Activated T-cell treated with anti-CD3 and anti-CD28 coated beads for 48 hours (primary cell): ENCODE measurements at regions not wholly inside any gene's neighbourhood (a gene's known extent, or its start where the extent isn't known, plus 50 kb on each side); places are given as distances from the start of the nearest gene placed in this dataset.

Source experiments
- DNase-seq: peaks from one replicate; pipeline ENCODE4 v3.0.0-alpha.2; 2020; ENCODE audit warnings: low read depth

DNA sequence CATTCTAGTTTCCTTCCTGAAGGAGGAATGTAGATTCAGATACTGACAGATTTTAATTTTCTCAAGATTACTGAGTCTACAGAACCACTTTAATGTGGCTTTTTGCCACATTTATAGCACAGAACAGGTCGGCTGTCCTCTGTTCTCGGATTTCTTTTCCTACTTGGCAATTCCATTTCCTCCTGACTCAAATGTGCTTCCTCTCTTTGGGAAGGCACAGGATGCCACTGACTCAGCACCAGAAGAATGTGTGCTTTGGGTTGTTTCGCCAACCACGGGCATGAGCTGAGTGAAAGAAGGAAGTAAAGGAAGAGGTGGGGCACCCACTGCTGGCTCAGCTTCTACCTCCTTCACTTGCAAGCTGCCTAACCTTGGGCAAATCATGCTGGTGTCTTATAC is 970.6 kb upstream of the ACVR2A start:
- DNase-seq, result no peak

DNA sequence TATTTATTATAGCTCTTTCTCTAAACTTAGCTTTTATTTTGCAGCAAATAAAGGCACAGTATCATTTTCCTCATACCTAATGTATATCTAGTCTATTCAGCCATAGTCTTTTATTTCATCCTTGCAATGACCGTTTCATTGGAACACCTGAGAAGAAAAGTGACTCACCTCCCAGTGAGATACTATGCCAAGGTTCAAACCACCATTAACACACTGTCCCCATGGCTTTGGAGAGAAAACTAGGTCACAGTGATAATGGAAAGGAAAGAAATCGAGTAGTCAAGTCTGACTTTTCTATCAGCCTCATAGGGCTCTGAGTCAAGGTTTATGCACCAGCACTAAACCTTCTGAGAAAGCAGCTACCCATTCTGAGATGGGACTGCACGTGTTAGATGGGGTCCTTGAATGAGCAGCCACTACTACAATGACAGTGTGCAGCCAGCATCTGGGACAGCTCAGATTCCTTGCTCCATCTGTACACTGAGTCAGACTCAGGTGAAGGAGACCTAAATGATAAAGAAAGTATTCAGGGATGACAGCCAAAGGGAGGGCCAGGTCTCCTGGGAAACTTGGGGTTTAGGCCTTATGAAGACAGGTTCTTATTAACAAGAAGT is 971.1 kb upstream of the ACVR2A start:
- no peak for DNase-seq

DNA sequence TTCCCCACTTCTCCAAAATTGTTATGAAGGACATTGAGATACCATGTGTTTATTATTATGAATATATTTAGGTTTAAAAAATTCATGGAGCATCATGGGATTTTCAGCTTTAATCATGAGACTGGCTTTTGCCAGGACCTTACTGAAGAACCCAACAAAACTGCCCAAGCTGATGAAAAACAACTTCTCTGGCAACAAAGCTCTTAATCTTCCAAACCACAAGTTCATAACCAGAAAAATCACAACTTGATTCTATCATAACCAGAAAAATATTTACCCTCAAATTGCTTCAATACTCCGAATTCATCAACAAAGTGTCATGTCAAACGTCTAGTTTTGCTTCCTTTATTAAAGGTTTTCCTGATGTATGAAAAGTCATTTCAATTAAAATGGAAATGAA is 971.8 kb upstream of the ACVR2A start:
- no peak for DNase-seq

DNA sequence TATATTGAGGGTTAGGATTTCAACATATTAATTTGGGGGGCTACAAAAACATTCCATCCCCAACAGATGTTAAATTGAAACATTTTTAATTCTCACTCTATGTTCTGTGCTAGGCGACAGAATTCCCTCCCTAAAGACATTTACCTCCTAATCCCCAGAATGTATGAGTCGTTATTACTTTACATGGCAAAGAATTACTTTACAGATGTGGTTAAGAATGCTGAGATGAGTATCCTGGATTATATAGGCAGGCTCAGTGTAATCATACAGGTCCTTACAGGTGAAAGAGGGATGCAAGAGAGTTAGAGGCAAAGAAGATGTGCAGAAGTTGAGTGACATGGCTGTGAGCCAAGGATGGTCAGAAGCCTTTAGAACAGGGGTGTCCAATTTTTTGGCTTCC is 974.1 kb upstream of the ACVR2A start:
- DNase-seq, result no peak

DNA sequence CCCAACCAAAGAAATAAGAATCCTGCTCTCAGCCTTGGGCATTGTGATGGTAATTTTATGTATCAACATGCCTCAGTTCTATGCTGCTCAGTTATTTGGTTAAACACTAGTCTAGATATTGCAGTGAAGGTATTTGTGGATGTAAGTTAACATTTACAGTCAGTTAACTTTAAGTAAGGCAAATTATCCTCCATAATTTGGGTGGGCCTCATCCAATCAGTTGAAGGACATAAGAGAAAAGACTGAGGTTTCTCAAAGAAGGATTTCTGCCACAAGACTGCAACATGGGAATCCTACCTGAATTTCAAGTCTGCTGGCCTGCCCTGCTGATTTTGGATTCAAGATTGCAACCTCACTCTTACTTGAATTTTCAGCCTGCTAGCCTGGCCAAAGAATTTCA is 975.5 kb upstream of the ACVR2A start:
- no peak for DNase-seq

DNA sequence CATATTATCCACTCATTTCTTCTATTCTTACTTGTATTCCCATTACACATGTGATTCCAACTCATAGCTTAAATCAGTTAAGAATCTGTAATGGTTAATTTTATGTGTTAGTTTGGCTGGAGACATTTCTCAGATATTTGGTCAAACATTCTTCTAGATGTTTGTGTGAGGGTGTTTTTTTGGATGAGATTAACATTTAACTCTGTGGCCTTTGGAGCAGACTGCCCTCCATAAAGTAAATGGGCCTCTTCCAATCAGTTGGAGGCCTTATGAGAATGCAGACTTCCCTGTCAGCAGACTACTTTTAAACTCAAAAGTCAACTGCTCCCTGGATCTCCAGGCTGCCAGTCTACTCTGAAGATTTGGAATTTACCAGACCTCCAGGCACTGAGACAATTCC is 976.8 kb upstream of the ACVR2A start:
- no peak for DNase-seq

DNA sequence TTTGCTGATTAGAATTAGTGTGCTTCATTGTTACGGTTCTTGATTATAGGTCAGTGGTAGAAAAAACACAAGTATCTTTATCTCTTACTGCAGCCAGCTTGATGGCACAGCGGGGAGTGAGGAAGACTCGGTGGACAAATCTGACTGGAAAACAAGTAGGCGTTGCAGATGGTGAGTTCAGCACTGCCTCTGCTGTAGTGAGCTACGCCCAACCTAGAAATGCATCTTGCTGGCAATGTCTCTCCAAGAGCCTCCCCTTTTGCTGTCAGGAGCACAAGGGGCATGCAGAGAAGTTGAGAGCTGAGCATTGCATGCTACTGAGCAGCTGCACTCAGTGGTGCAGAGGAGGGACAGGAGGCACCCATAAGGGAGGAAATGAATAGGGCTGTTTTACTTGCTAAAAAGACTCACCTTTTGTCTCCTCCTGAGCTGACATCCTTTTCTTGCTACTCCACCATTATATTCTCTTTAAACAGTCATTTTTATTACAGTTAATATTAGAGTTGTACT is 977.3 kb upstream of the ACVR2A start:
- DNase-seq, result no peak

DNA sequence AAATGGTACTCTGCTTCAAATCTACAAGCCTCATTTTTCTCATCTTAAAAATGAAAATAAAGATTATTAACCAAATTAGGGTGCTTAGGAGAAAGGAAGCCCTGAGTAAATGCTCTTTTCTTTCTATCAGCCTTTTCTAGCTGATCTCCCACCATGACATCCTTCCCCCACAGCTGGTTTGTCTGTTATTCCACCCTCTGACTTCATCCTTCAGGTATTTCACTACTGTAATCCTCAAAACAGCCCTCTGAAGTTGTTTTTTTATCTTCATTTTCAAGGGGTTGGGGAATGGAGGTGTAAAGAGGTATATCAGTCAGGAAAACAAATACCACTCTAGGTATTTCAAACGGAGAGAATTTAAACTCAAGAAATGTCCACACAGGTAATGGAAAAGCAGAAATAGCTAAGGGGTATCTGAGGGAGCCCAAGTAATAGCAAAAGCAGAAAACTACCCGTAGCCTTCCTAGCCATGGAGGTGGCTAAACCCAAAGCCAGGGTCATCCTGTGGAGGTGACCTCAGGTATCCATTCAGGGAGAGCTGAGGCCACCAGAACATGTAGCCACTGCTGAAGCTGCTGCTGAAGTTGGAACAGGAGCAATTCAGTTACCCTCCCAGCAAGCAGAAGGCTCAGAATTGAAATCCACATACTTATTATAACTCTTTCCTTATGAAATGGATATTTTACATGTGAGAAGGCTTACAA is 990.9 kb upstream of the ACVR2A start:
- no peak for DNase-seq

DNA sequence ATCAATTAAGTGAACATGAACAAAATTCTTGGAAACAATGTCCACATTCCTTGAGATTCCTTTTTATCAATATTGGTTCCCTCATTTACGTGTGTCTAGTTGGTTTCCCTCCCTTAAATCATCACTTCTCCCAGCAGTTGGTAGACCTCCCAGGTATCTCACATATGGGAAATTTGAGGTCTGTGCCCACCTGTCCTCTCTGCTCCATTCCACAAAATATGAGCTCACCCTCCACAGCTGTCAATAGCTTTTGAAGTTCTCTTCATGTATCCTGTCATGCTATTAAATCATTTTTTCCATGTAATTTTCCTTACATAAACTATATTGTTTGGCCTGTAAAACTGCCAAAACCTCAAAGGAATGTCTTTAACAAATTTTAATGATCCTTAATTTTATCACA is 992.2 kb upstream of the ACVR2A start:
- DNase-seq, result no peak

DNA sequence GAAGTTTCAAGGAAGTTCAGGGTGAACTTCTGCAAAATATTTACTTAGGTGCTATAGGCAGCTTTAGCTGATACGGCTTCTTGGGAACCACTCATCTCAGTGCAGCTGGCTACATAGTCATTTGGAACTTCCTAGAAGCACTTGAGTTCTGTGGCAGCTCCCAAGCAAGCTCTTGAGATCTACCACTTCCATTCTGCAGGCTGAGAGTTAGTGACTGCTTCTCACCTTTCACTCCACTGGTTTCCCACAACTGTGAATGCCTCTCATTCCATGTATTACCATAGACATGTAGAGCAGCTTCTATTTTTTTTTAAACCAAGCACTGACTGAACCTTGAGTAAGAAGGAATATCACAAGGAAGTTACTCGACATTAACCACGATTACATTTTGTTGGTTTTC is 994.1 kb upstream of the ACVR2A start:
- DNase-seq, result no peak

DNA sequence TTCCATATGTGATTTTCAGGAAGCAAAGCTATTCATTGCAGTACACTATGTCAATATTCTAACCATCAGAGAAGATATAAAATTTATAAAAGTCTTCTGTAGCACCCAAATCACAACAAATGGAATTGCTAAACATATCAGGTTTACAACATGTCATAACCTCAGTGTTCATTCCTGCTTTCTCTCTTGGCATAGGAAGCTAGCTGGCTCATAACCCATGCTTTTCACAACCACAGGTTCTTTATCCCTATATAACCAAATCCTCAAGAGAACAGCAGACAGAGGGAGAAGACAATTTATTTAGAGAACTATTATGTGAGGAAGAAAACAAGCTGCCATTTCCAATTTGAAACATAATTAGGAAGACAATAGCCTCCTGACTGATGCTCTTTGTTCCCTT is 997.0 kb upstream of the ACVR2A start:
- DNase-seq, result no peak

DNA sequence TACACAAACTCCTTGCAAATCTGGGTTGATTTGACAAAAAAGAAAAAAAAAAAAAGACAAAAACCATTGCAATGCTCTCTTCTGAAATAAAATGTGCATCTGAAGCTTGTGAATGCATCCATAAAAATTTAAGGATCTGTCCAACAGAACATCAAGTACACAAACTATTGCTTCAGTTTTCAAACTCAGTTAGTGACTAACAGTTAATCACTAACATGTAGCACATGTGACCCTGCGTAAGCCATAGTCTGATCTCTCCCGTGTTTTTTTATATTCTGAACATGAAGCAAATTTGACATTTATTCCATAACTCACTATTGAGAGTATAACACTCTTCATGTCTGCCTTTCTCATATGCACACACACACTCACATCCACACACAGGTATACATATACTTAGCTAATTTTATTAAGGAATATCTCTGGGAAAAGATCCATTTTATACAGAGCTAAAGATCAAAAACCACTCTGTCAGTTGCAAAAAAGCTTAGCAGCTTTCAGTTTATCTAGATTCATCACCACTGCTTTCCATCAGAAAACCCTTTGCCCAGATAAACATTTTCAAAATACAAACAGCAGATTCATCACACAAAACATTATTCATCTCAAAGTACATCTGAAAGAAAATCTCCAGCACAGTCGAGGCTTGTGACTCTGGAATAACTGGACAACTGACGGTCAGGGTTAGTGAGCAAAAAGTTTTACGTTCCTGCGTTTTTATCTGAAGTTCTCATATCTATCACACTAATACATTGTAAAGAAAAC is 1000.4 kb upstream of the ACVR2A start:
- DNase-seq, result no peak

DNA sequence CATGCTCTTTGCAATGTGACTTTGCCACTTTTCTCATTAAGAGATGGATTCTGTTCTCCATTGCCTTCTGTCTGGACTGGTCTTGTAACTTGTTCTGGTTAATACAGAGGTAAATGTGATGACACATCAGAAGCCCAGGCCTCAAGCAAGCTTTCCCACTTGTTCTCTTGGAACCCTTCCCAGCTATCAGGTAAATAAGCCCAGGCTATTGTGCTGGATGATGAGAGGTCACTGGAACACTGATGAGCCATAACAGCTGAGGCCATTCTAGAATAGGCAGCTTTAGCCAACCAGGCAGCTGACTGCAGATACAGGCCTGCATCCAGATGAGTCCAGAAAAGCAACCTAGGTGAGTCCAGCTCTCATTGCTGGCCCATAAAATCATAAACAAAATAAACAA is 1007.0 kb upstream of the ACVR2A start:
- DNase-seq, result no peak

DNA sequence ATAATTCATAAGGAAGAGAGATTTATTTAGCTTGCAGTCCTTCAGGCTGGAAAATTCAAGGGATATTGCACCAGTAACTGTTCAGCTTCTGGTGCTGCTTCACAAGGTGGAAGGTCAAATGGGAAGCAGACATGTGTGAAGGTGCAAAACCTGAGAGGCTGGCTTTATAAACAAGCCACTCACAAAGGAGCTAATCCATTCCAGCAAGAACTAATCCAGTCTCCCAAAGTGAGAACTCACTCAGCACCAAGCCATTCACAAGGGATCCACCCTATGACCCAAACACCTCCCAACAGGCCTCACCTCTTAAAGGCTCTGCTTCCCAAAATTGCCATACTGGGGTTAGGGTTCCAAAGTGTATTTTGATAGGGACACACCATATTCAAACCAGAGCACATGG is 1018.4 kb upstream of the ACVR2A start:
- DNase-seq, result no peak

DNA sequence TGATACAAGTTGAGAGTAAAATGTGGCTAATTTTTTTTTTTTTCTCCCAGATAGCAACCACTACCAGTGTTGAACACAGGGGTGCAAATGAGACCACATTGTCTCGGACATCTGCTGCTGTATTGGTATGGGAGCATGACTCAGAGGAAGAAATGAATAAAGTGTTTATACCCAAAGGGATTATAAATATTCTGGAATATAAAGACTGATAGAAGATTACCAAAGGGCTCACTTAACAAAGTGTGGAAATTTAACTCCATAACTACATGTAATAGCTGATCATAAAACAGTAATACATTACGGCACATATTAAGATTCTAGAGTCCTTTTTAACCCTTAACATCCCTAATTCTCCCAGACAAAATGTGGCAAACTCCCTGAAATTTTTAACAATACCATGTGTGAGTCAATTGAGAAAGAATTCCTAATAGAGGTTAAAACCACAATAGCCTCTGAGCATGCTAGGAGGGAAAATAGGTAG is 1023.0 kb upstream of the ACVR2A start:
- DNase-seq, result no peak

DNA sequence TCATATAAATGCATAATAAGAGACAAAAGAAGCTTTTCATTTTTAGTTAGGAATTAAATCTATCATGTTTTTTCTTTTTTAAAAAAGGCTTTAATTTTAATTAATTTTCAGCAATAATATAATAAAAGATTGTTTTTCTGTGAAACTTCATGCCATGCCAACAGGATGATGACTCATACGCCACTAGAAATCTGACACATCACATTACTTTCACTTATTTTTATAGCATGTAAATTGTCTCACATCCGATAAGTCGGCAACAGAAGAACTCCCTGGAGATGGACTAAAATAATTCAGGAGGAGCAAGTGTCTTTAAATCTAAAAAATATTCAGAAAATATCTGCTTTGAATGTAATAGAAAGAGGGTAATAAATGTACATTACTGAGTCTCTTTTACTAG is 1024.2 kb upstream of the ACVR2A start:
- DNase-seq, result no peak

DNA sequence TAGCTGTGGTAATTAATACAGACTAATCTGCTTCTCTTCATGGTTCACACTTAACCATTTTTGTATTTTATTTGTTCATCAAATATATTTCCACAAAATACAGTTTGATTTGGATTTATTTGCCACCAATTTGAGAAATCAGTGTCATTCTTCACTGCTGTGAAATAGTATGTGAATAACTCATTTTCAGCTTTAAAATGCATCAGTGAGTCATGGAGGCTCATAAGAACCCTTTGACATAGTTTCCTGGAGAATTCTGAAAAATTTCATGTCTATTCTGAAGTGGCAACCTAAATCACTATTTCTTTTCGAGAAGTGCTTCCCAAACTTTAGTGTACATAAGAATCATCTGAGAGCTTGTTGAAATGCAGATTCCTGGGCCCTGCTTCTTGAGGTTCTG is 1026.7 kb upstream of the ACVR2A start:
- DNase-seq, result no peak

DNA sequence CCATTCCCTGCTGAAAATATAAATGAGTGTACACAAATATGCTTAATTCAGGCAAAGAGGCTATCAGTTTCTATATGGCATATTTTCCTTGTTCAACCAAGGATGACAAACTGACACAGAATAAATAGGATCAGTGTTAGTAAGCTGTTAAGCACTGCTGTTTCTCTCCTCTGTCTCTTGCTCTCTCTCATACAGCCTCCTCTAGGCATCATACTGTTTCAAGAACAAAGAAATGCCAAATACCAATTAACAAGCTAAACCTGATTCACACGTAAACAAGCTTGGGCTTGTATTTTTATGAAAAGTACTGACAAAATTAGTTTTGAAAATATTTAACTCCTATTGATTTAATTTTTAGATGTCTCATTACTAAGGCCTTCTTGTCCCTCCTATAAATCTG is 1027.2 kb upstream of the ACVR2A start:
- DNase-seq, result no peak

DNA sequence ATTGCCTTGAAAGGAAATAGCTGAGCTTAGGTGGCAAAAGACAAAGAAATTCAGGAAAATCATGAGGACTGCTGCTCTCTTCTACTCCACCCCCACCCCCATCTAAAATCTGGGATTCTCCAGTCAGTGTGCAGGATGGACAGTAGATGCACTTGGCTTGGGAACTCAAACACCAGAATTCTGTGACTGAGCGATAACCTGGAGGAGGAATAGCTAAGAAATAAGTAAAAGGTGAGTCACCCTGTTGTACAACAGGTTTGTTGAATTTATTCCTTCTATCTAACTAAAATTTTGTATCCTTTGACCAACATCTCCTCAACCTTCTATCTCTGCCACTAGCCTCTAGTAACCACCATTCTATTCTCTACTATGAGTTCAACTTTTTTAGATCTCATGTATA is 1029.9 kb upstream of the ACVR2A start:
- DNase-seq, result no peak

DNA sequence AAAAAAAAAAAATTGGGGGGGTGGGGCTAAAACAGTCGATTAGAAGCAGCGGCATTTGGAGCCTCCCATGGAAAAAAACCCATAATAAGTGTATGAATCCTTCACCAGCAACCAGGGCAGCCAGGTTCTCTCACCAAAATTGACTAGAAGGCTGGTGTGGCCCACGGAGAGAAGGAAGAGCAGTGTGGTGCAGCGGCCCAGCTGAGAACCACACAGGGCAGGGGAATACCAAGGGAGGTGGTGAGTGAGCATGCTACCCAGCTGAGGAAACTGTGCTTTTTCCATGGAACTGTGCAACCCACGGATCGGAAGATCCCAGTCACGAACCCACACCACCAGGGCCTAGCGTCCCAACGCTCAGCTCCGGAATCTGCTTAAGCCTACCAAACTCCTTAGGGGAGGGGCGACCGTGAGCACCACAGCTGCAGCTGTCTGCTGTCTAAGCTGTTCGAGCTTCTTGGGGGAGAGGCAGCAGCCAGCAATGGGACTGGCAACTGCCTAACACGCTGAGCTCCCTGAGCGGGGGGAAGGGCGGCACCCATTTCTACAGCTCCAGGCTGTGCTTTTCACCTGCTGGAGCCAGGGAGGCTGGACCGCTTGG is 1037.2 kb upstream of the ACVR2A start:
- DNase-seq, result no peak

DNA sequence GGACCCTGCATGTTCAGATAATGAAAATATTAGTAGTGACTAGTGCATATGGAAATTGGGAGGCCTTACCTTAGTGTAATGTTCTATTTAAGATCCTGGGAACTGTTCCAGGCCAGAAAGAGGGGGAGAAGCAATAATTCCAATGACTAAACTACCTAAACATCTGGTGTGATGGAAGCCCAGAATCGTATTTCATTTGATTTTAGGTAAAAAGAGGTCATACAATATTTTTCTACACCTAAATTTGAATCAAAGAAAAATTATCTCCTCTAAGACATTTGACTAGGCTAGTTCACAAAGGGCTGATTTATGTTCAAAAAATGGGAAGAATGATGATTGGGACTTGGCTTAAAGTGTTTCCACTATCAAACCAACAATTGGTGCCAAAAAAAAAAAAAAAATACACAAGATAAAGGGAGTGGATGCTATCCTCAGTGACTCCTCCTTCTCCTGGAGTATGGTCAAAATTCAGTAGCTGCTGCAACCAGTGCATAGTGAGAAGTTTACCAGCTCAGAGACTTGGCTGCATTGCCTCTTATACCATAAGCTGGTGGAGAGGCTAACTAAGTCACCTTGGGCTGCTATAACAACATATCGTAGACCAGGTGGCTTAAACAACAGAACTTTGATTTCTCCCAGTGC is 1038.3 kb upstream of the ACVR2A start:
- DNase-seq, result no peak

DNA sequence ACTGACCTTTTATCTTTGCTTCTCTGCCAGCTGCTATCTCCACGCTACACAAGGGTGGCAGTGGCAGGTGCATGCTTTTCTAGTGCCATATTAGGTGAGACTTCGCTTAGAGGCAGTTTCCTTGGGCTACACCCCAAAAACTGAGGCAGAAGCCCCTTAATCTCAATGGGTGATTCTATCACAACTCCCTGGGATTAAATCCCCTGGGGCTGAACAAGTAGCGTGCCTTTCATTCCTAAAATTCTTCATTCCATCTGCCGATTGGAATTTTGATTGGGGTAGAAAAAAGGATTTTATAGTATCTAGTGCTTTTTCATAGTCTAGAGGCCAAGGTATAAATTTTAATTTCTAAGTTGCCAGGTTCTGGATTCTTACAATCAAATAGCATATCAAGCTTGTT is 1040.5 kb upstream of the ACVR2A start:
- no peak for DNase-seq
